GM23338 (cell line): ENCODE measurements at regions not wholly inside any gene's neighbourhood (a gene's known extent, or its start where the extent isn't known, plus 50 kb on each side); places are given as distances from the start of the nearest gene placed in this dataset.

Experiments used
- EZH2 ChIP-seq: fragments of 200-600 bp; sonication (generic); IDR thresholded peaks from one replicate; pipeline ENCODE4 v1.8.0; 2017; ENCODE audit warnings: antibody characterized with exemption, mild to moderate bottlenecking, low read depth; ENCODE audit not compliant: unreplicated experiment
- EZH2phosphoT487 ChIP-seq: fragments of 200-600 bp; sonication (generic); IDR thresholded peaks from one replicate; pipeline ENCODE4 v1.8.1; 2018; ENCODE audit warnings: antibody characterized with exemption; ENCODE audit not compliant: unreplicated experiment
- POLR2AphosphoS5 ChIP-seq: IDR thresholded peaks from 2 replicates; pipeline ENCODE4 v1.6.1; 2016; ENCODE audit warnings: antibody characterized with exemption, low read depth
- TF ChIP-seq, protein P1 (sequence below), 2 experiments: fragments of 200-600 bp in 1 of 2; sonication (generic) in 1 of 2; conservative IDR thresholded peaks; 2 replicates each; pipeline versions ENCODE4 v1.5.1 to v1.6.1; 2016 to 2017; ENCODE audit warnings: antibody characterized with exemption in 2 of 2, low read depth in 2 of 2, mild to moderate bottlenecking in 2 of 2, moderate library complexity in 1 of 2
- TF ChIP-seq, protein P2 (sequence below): IDR thresholded peaks from 2 replicates; pipeline ENCODE4 v1.6.1; 2016; ENCODE audit warnings: antibody characterized with exemption

DNA sequence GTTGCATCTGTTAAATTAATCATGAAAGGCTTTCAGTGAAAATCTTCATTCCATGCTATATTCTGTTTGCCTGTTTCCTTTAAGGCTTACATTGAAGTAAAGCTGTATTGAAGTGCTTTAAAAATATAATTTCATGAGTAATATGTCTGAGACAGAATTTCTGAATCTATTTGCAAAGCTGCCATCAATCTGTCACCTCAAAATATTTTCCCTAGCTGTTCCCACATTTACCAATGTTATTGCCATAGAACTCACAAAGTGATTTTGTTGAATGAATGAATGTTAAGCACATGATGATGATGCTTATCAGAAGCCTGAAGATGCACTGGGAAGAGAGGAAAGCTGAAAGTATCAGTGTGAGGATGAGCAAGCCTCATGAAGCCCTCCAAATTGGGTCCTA is 115.8 kb downstream of the NHLRC3 start:
- TF ChIP-seq, protein P1, sequence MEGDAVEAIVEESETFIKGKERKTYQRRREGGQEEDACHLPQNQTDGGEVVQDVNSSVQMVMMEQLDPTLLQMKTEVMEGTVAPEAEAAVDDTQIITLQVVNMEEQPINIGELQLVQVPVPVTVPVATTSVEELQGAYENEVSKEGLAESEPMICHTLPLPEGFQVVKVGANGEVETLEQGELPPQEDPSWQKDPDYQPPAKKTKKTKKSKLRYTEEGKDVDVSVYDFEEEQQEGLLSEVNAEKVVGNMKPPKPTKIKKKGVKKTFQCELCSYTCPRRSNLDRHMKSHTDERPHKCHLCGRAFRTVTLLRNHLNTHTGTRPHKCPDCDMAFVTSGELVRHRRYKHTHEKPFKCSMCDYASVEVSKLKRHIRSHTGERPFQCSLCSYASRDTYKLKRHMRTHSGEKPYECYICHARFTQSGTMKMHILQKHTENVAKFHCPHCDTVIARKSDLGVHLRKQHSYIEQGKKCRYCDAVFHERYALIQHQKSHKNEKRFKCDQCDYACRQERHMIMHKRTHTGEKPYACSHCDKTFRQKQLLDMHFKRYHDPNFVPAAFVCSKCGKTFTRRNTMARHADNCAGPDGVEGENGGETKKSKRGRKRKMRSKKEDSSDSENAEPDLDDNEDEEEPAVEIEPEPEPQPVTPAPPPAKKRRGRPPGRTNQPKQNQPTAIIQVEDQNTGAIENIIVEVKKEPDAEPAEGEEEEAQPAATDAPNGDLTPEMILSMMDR (conservative IDR thresholded peaks at IDR 0.05; ENCODE audit: low read depth in 2 of 2): no peak
- TF ChIP-seq EZH2phosphoT487 (no peak), EZH2 (no peak), POLR2AphosphoS5 (no peak)
- TF ChIP-seq, protein P2, sequence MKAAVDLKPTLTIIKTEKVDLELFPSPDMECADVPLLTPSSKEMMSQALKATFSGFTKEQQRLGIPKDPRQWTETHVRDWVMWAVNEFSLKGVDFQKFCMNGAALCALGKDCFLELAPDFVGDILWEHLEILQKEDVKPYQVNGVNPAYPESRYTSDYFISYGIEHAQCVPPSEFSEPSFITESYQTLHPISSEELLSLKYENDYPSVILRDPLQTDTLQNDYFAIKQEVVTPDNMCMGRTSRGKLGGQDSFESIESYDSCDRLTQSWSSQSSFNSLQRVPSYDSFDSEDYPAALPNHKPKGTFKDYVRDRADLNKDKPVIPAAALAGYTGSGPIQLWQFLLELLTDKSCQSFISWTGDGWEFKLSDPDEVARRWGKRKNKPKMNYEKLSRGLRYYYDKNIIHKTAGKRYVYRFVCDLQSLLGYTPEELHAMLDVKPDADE: no peak
